ENCODE measurements at regions not wholly inside any gene's neighbourhood (a gene's known extent, or its start where the extent isn't known, plus 50 kb on each side); places are given as distances from the start of the nearest gene placed in this dataset.

GRCh38 chr3:8365541-8365940 is 136.1 kb upstream of the LMCD1 start:
- TF ChIP-seq ZNF592 (IDR thresholded peaks at IDR 0.05) (no peak), USF2 (IDR thresholded peaks at IDR 0.05; ENCODE audit: borderline replicate concordance, low read depth, low read length) (no peak), EZH2 (IDR thresholded peaks at IDR 0.05; ENCODE audit: borderline replicate concordance, control insufficient read depth, low read depth, low read length) (no peak), POLR2A (IDR thresholded peaks at IDR 0.05; ENCODE audit: low read depth, low read length) (no peak), KLF5 (IDR thresholded peaks at IDR 0.05; ENCODE audit: partially characterized antibody) (no peak), CTCF (IDR thresholded peaks at IDR 0.05 in 2 of 3, conservative IDR thresholded peaks at IDR 0.05 in 1 of 3; ENCODE audit: control insufficient read depth in 2 of 3, extremely low read depth in 1 of 3, insufficient read depth in 1 of 3, low read depth in 3 of 3, low read length in 3 of 3) (no peak), ZBTB33 (IDR thresholded peaks at IDR 0.05) (no peak), ZNF384 (IDR thresholded peaks at IDR 0.05; ENCODE audit: borderline replicate concordance, low read depth, low read length) (no peak), ZBTB40 (IDR thresholded peaks at IDR 0.05; ENCODE audit: borderline replicate concordance) (no peak), REST (IDR thresholded peaks at IDR 0.05; ENCODE audit: low read depth, low read length) (no peak), BHLHE40 (IDR thresholded peaks at IDR 0.05; ENCODE audit: borderline replicate concordance in 1 of 2, low read depth in 2 of 2, low read length in 1 of 2) (no peak)
